Natural killer cell (primary cell): ENCODE measurements at regions not wholly inside any gene's neighbourhood (a gene's known extent, or its start where the extent isn't known, plus 50 kb on each side); places are given as distances from the start of the nearest gene placed in this dataset.

Experiments used
- ATAC-seq, 3 donors: fragments of 150-1000 bp in 2 of 3; fragments of 200-7000 bp in 1 of 3; cut with Tn5 transposase; 1 replicate in 1 of 3; 2 replicates in 2 of 3; pipeline ENCODE4 v1.10.0; 2021; ENCODE audit warnings: mild to moderate bottlenecking in 2 of 3, moderate library complexity in 2 of 3
- DNase-seq, 2 donors: peaks; one replicate each; pipeline versions ENCODE4 v3.0.0 to v3.0.0-alpha.2; 2013 to 2021; ENCODE audit warnings: mixed read lengths in 1 of 2
- H3K27ac ChIP-seq: one replicate; pipeline ENCODE4 v1.5.1; 2013; ENCODE audit warnings: mild to moderate bottlenecking, low read length
- H3K27me3 ChIP-seq: one replicate; pipeline ENCODE4 v1.6.1; 2013; ENCODE audit warnings: low read length; ENCODE audit not compliant: control insufficient read depth, insufficient read depth
- H3K36me3 ChIP-seq: one replicate; pipeline ENCODE4 v1.6.1; 2013; ENCODE audit warnings: low read length; ENCODE audit not compliant: control insufficient read depth, insufficient read depth
- H3K4me1 ChIP-seq: one replicate; pipeline ENCODE4 v1.6.1; 2013; ENCODE audit warnings: low read length; ENCODE audit not compliant: control insufficient read depth, insufficient read depth
- H3K4me3 ChIP-seq: one replicate; pipeline ENCODE4 v1.5.1; 2013; ENCODE audit warnings: low read length
- H3K9me3 ChIP-seq: one replicate; pipeline ENCODE4 v1.6.1; 2013; ENCODE audit warnings: low read length; ENCODE audit not compliant: control insufficient read depth, insufficient read depth
- H3K27ac Mint-ChIP-seq, 2 donors: one replicate each; pipeline ENCODE4 v1.8.0; 2022; ENCODE audit warnings: mild to moderate bottlenecking in 2 of 2, mixed read lengths in 2 of 2, moderate library complexity in 1 of 2
- H3K27me3 Mint-ChIP-seq, 2 donors: one replicate each; pipeline ENCODE4 v1.8.0; 2022; ENCODE audit warnings: low read depth in 2 of 2, mixed read lengths in 2 of 2
- H3K36me3 Mint-ChIP-seq: one replicate; pipeline ENCODE4 v1.8.0; 2022; ENCODE audit warnings: mixed read lengths
- H3K4me1 Mint-ChIP-seq, 2 donors: one replicate each; pipeline ENCODE4 v1.8.0; 2022; ENCODE audit warnings: mixed read lengths in 2 of 2
- H3K4me3 Mint-ChIP-seq: one replicate; pipeline ENCODE4 v1.8.0; 2022; ENCODE audit warnings: mild to moderate bottlenecking, moderate library complexity, mixed read lengths
- H3K9me3 Mint-ChIP-seq, 2 donors: one replicate each; pipeline ENCODE4 v1.8.0; 2022; ENCODE audit warnings: mixed read lengths in 2 of 2
- WGBS: methylation state at CpG from one replicate; pipeline ENCODE4 v1.1.7; 2013; ENCODE audit warnings: missing lambda C conversion rate; ENCODE audit not compliant: insufficient coverage; 5-methylcytosine and 5-hydroxymethylcytosine counted together
- intact Hi-C: fragments of 100-400 bp; cut with micrococcal nuclease; formaldehyde crosslinking; loops from one replicate; pipeline ENCODE4 v1.14.2; 2022
- TF ChIP-seq, protein P1 (sequence below): fragments of 200-600 bp; IDR thresholded peaks from one replicate; pipeline ENCODE4 v1.8.0; 2022; ENCODE audit warnings: antibody characterized with exemption

DNA sequence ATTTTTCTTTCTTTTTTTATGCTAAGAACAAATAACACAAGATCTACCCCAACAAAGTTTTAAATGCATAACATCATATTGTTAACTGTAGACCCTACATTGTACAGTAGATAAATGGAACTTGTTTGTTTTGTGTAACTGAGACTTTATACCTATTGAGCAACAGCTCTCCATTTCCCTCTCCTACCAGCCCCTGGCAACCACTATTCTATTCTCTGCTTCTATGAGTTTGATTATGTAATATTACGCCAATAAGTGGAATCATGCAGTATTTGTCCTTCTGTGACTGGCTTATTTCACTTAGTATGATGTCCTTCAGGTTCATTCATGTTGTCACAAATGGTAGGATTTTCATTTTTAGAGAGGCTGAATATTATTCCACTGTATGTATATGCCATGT is 308.2 kb upstream of the PRR16 start:
- Histone ChIP-seq H3K36me3 (no peaks in the 10 kb centered on the region), H3K27me3 (no peaks in the 10 kb centered on the region), H3K4me3 (no peak overlapping the region), H3K4me1 (no peaks in the 10 kb centered on the region), H3K27ac (no peak overlapping the region), H3K9me3 (no peaks in the 10 kb centered on the region)
- ATAC-seq, result no peak
- H3K4me3 Mint-ChIP-seq, result no peak overlapping the region
- peaks cover 2 to 5% of the 10 kb centered on the region in 2 donors for H3K9me3 Mint-ChIP-seq
- no peaks in the 10 kb centered on the region for H3K36me3 Mint-ChIP-seq
- WGBS, result 100% methylated on average over 1 of the region's 1 CpG
- intact Hi-C loops, result no loop called here
- no peak for DNase-seq
- no peaks in the 10 kb centered on the region for H3K27me3 Mint-ChIP-seq
- H3K4me1 Mint-ChIP-seq, result peaks cover 0 to 12% of the 10 kb centered on the region in 2 donors
- TF ChIP-seq, protein P1, sequence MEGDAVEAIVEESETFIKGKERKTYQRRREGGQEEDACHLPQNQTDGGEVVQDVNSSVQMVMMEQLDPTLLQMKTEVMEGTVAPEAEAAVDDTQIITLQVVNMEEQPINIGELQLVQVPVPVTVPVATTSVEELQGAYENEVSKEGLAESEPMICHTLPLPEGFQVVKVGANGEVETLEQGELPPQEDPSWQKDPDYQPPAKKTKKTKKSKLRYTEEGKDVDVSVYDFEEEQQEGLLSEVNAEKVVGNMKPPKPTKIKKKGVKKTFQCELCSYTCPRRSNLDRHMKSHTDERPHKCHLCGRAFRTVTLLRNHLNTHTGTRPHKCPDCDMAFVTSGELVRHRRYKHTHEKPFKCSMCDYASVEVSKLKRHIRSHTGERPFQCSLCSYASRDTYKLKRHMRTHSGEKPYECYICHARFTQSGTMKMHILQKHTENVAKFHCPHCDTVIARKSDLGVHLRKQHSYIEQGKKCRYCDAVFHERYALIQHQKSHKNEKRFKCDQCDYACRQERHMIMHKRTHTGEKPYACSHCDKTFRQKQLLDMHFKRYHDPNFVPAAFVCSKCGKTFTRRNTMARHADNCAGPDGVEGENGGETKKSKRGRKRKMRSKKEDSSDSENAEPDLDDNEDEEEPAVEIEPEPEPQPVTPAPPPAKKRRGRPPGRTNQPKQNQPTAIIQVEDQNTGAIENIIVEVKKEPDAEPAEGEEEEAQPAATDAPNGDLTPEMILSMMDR, result no peak
- no peak overlapping the region for H3K27ac Mint-ChIP-seq

DNA sequence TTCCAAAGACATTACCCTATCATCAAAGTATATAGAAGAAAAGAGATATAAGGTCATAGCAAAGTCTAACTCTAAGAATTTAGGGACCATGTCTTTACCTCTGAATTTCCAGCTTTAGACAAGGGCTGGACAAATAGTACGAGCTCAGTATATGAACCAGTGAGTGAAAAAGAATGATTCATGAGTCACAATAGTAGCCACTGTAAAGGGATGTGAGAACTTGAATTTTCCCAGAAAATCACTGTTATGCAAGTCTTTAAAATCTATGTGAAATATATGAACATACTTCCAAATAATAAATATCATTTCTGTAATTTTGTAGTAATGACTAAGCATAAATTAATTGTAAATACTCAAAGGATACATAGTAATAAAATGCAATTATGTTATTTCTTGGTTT is 305.9 kb upstream of the PRR16 start:
- DNase-seq, result no peak
- Mint-ChIP-seq H3K4me1 (no peaks in the 10 kb centered on the region), H3K4me3 (no peak overlapping the region), H3K27me3 (no peaks in the 10 kb centered on the region), H3K27ac (no peak overlapping the region), H3K9me3 (peaks cover 2% of the 10 kb centered on the region in 2 donors), H3K36me3 (no peaks in the 10 kb centered on the region)
- TF ChIP-seq, protein P1, result no peak
- Histone ChIP-seq H3K27ac (no peak overlapping the region), H3K9me3 (no peaks in the 10 kb centered on the region), H3K4me3 (no peak overlapping the region), H3K27me3 (no peaks in the 10 kb centered on the region), H3K36me3 (no peaks in the 10 kb centered on the region), H3K4me1 (no peaks in the 10 kb centered on the region)
- WGBS, result 86% methylated on average over 1 of the region's 1 CpG
- no peak for ATAC-seq
- intact Hi-C loops, result no loop called here

DNA sequence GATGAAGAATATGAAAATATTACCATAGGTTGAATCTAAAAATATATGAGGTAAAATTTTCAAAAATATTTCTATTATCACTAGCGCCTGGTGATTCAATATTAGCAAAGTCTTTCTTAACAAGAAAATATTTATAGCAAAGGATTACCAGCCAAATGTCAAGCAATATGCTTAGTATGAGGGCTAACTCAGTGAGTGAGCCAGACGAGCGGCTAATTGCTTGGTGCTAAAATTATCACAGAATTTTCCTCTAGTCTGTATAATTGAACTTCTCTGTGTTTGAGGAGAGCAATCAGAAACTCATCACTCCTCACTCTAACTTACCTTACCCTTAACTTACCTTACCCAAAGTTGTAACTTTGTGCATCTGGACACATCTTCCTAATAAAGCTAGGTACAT is 304.9 kb upstream of the PRR16 start:
- H3K9me3 Mint-ChIP-seq, result peaks cover 2% of the 10 kb centered on the region in 2 donors
- Histone ChIP-seq H3K4me1 (no peaks in the 10 kb centered on the region), H3K27ac (no peak overlapping the region), H3K36me3 (no peaks in the 10 kb centered on the region), H3K9me3 (no peaks in the 10 kb centered on the region), H3K27me3 (no peaks in the 10 kb centered on the region), H3K4me3 (no peak overlapping the region)
- DNase-seq, result no peak
- H3K36me3 Mint-ChIP-seq, result no peaks in the 10 kb centered on the region
- intact Hi-C loops, result no loop called here
- no peak overlapping the region for H3K27ac Mint-ChIP-seq
- no peak for ATAC-seq
- TF ChIP-seq, protein P1, result no peak
- H3K4me3 Mint-ChIP-seq, result no peak overlapping the region
- WGBS, result 100% methylated on average over 2 of the region's 3 CpGs
- H3K4me1 Mint-ChIP-seq, result no peaks in the 10 kb centered on the region
- no peaks in the 10 kb centered on the region for H3K27me3 Mint-ChIP-seq

DNA sequence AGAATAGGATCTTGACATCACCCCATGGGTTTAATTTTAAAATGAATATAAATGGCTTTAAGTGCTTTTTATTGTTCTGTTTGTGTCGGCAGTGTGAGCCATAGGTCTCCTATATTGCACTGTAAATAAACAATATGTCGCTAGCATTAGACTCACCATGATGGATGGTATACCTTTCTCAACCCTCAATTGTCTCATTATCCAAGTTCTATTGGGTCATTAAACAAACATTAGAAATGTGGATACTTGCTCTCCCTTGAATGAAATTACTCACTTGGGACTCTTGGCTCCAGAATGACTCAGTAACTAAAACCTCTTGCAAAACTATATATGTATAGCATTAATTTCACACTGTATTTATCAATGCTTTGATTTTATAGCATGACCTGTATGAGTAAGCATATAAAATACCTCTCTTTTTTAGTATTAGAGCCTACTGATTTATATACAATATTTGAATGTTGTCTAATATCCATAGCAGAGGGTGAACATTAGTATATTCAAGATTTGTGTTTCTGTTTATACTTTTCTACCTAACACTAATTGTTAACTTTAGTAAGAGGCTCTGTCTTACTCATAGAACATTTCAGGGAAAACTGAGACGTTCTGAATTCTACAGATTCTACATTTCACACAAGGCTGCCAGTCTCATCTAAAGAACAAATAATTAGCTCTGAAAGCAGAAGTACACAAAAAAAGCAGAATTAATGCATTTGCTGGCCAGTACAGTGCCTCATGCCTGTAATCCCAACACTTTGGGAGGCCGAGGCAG is 303.8 kb upstream of the PRR16 start:
- Histone ChIP-seq H3K27me3 (no peaks in the 10 kb centered on the region), H3K4me3 (no peak overlapping the region), H3K27ac (no peak overlapping the region), H3K4me1 (no peaks in the 10 kb centered on the region), H3K36me3 (no peaks in the 10 kb centered on the region), H3K9me3 (no peaks in the 10 kb centered on the region)
- 82% methylated on average over 4 of the region's 4 CpGs for WGBS
- DNase-seq (no peak), ATAC-seq (no peak)
- H3K9me3 Mint-ChIP-seq, result peaks cover 2% of the 10 kb centered on the region in 2 donors
- no peaks in the 10 kb centered on the region for H3K27me3 Mint-ChIP-seq
- no peaks in the 10 kb centered on the region for H3K36me3 Mint-ChIP-seq
- no peaks in the 10 kb centered on the region for H3K4me1 Mint-ChIP-seq
- TF ChIP-seq, protein P1, result no peak
- no peak overlapping the region for H3K27ac Mint-ChIP-seq
- intact Hi-C loops, result no loop called here
- H3K4me3 Mint-ChIP-seq, result no peak overlapping the region
